ENCODE measurements at regions not wholly inside any gene's neighbourhood (a gene's known extent, or its start where the extent isn't known, plus 50 kb on each side); places are given as distances from the start of the nearest gene placed in this dataset.

- DNase-seq (ENCODE audit: low read depth): peak; percentile 73
These were observed 119.0 kb downstream of the NKX6-1 start for GRCh38 chr4:84379917-84380641.

DNA sequence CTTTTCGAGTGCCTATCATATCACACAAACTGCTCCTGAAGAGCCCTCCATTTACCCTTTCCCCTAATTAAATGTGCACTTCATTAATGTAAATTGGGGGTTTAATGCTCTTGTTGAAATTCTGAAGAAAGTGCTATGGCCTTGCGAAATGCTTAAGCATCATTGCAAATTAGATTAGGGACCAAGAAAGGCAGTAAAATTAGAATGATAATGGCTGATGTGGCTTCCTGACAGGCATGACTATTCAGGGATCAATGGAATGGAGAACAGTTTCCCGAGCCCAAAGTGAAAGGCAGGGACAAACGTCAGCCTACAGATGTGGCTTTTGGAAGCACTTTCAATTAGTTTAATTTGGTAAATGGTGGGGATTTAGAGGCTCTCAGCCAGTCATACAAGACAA, 120.1 kb downstream of the NKX6-1 start:
- DNase-seq (ENCODE audit: low read depth): no peak

GRCh38 chr4:84378356-84378755, 120.7 kb downstream of the NKX6-1 start:
- DNase-seq (ENCODE audit: low read depth): no peak

DNA sequence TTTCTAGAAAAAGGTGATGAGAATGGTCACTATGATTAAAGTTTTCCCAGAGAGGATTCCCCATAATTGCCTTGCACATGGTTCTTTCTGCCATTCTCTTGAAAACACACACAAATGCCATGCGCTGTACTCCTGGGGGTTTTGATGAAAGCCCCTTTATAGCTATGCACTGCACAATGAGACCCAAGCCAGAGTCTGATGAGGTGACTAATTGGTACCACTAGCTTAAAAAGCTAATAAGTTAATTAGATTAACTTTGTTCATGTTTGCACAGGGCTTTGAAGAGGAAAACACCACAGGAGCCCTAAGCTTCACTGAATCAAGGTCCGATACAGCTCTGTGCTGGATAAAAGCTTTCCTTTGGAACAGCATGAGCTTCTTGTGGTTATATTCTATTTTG, 132.2 kb downstream of the NKX6-1 start:
- DNase-seq (ENCODE audit: low read depth): no peak

- peak; percentile 35 for DNase-seq (ENCODE audit: low read depth)
These were observed 132.9 kb downstream of the NKX6-1 start for GRCh38 chr4:84366161-84366560.

GRCh38 chr4:84362896-84363655, 136.0 kb downstream of the NKX6-1 start:
- DNase-seq (ENCODE audit: low read depth): no peak

DNA sequence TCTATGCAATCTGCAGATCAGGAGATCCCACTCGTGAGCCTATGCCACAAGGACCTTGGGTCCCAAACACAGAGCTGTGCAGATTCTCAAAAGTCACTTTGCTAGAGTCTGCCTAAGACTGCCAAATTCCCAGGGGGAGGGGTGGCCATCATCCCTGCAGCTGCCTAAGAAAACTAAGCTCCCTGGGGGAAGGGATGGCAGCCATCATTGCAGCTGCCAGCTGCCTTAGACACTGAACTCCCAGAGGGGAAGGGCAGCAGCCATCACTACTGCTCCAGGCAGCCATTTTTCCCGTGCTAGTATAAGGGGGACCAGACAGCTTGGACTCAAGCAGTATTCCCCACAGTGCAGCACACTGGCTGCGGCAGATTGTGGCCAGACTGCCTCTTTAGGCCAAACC, 156.9 kb downstream of the NKX6-1 start:
- DNase-seq (ENCODE audit: low read depth): no peak

DNA sequence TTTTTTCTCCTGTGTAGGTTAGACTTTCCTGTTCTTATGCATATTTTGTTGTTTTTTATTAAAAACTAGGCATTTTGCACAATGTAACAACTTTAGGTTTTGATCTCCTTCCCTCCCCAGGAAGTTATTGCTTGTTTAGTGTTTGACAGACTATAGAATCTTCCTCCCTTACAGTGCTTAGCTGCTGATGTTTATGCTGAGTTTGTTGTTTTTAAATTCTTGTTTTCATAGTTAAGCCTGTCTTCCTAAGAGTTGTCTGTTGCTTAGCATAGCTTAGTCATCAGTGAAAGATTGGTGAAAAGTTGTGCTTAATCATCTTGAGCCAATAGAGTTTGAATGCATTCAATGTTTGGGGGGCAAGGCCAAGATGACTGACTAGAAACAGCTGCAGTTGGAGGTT, 157.5 kb downstream of the NKX6-1 start:
- DNase-seq (ENCODE audit: low read depth): no peak

- no peak for DNase-seq (ENCODE audit: low read depth)
These were observed 160.7 kb downstream of the NKX6-1 start for GRCh38 chr4:84338367-84338766.

DNA sequence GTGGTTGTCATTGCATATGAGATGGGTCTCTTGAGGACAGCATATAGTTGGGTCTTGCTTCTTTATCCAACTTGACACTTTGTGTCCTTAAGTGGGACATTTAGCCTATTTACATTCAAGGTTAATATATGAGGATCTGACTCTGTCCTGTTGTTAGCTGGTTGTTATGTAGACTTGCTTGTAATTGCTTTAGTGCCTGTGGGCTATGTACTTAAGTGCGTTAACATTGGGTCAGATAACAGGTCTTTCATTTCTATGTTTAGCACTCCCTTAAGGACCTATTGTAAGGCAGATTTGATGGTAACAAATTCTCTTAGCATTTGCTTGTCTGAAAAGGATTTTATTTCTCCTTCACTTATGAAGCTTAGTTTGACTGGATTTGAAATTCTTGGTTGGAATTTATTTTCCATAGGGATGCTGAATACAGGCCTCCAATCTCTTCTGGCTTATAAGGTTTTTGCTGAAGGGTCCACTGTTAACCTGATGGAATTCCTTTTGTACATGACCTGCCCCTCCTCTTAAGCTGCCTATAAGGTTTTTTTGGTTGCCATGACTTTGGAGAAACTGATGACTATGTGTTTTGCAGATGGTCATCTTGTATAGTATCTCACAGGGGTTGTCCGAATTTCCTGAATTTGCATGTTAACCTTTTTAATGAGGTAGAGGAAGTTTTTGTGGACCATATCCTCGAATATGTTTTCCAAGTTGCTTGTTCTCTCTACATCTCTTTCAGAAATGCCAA, 162.0 kb downstream of the NKX6-1 start:
- no peak for DNase-seq (ENCODE audit: low read depth)

DNA sequence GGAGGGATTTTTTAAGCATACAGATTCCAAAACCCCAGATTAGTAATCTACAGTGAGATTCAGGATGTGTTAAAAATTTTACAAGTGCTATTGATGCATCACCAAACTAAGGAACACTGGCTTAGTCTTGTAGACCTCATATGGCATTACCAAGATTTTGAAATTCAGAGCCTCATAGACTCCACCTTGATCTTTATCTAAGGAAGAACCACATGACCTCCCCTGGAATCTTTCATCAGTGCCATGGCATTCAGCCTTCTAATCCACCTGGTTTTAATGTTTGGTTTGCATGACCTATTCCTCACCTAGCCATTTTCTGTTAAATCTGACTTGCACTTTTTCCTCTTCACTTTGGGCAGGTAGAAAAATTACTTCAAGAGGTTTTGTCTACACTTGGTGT, 171.6 kb downstream of the NKX6-1 start:
- no peak for DNase-seq (ENCODE audit: low read depth)

GRCh38 chr4:84325625-84326024, 173.5 kb downstream of the NKX6-1 start:
- no peak for DNase-seq (ENCODE audit: low read depth)

- DNase-seq (ENCODE audit: low read depth): peak; percentile 2
These were observed 174.5 kb downstream of the NKX6-1 start for GRCh38 chr4:84324303-84325245.

DNA sequence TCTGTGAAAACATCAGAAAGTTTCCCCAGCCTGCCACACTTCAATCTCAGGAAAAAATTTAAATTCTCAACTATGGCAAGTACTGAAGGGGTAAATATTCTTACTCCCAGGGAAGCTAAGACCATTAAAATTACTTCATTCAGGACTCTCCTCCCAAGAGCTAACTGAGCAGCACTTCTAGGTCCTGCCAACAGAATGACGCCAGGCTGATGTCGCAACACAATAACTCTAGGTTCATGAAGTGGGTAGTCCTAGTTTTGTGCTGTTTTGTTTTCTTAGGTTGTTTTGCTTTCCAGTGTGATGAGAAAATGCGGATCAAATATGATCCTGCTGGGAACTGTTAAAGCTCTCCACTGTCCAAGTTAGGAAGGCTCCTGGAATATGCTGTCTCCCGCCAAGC, 180.0 kb downstream of the NKX6-1 start:
- peak; percentile 22 for DNase-seq (ENCODE audit: low read depth)

GRCh38 chr4:84317513-84317912, 181.6 kb downstream of the NKX6-1 start:
- DNase-seq (ENCODE audit: low read depth): no peak

GRCh38 chr4:84312426-84313012, 186.6 kb downstream of the NKX6-1 start:
- DNase-seq (ENCODE audit: low read depth): no peak

- no peak for DNase-seq (ENCODE audit: low read depth)
These were observed 189.9 kb downstream of the NKX6-1 start for GRCh38 chr4:84309191-84309590.

GRCh38 chr4:84298719-84299254, 200.3 kb downstream of the NKX6-1 start:
- DNase-seq (ENCODE audit: low read depth): peak; percentile 1

DNA sequence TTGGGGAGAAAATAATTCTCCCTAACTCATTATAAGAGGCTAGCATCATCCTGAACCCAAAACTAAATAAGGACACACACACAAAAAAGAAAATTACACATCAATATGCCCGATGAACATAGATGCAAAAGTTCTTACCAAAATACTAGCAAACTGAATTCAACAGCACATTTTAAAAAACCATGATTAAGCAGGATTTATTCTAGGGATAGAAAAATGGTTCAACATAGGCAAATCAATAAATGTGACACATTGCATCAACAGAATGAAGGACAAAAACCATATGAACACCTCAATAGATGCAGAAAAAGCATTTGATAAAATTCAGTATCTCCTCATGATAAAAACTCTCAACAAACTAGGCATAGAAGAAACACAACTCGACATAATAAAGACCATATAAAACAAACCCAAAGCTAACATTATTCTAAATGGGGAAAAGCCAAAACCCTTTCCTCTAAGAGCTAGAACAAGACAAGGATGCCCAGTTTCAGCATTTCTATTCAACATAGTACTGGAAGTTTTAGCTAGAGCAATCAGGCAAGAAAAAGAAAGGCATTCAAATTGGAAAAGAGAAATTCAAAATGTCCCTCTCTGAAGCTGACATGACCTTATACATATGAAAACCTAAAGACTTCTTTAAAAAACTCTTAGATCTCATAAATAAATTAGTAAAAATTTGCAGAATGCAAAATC, 200.9 kb downstream of the NKX6-1 start:
- no peak for DNase-seq (ENCODE audit: low read depth)

GRCh38 chr4:84291969-84292368, 207.1 kb downstream of the NKX6-1 start:
- DNase-seq (ENCODE audit: low read depth): no peak
